B cell (primary cell): ENCODE measurements at regions not wholly inside any gene's neighbourhood (a gene's known extent, or its start where the extent isn't known, plus 50 kb on each side); places are given as distances from the start of the nearest gene placed in this dataset.

Source experiments
- ATAC-seq: fragments of 200-7000 bp; cut with Tn5 transposase; one replicate; pipeline ENCODE4 v1.10.0; 2021; ENCODE audit warnings: low read depth, mild to moderate bottlenecking, moderate number of reproducible peaks, moderate library complexity
- CTCF ChIA-PET: fragments of 350-600 bp; sonication (Branson Sonifier 250); formaldehyde crosslinking; loops from one replicate; lab custom pipeline; 2021; ENCODE audit warnings: antibody characterized with exemption, inconsistent platforms; lab: Charles Lee
- POLR2A ChIA-PET: fragments of 350-600 bp; sonication (Branson Sonifier 250); formaldehyde crosslinking; loops from one replicate; lab custom pipeline; 2021; ENCODE audit warnings: antibody characterized with exemption; lab: Charles Lee
- DNase-seq: peaks from one replicate; pipeline ENCODE4 v3.0.0; 2013
- H2AFZ ChIP-seq: 2 replicates; pipeline ENCODE4 v1.6.1; 2012; ENCODE audit warnings: mild to moderate bottlenecking, low read depth, low read length; ENCODE audit not compliant: insufficient read depth, poor library complexity, severe bottlenecking
- H3K27ac ChIP-seq, 2 donors: 1 replicate in 1 of 2; 2 replicates in 1 of 2; pipeline ENCODE4 v1.5.1; 2012 to 2013; ENCODE audit warnings: low read length in 2 of 2, mild to moderate bottlenecking in 2 of 2, moderate library complexity in 1 of 2
- H3K27me3 ChIP-seq, 4 experiments: fragments of 200-600 bp in 1 of 4; sonication (generic) in 1 of 4; replicated peaks in 1 of 4; 1 replicate in 2 of 4; 2 replicates in 2 of 4; pipeline versions ENCODE4 v1.6.1 to v1.7.0; 2013 to 2016; ENCODE audit warnings: low read length in 3 of 4, mild to moderate bottlenecking in 2 of 4, mixed read lengths in 1 of 4, moderate library complexity in 1 of 4; ENCODE audit not compliant: insufficient read depth in 4 of 4, control insufficient read depth in 3 of 4; ENCODE audit errors: control extremely low read depth in 1 of 4
- H3K36me3 ChIP-seq, 2 experiments: replicated peaks in 1 of 2; 1 replicate in 1 of 2; 2 replicates in 1 of 2; pipeline versions ENCODE4 v1.6.1 to v1.7.1; 2013; ENCODE audit warnings: low read length in 1 of 2; ENCODE audit not compliant: insufficient read depth in 2 of 2, control insufficient read depth in 1 of 2; ENCODE audit errors: control extremely low read depth in 1 of 2, extremely low read depth in 1 of 2
- H3K4me1 ChIP-seq, 2 donors: fragments of 200-600 bp in 1 of 2; sonication (generic) in 1 of 2; 1 replicate in 1 of 2; 2 replicates in 1 of 2; pipeline versions ENCODE4 v1.5.1 to v1.6.1; 2013 to 2017; ENCODE audit warnings: low read length in 2 of 2; ENCODE audit not compliant: control insufficient read depth in 2 of 2, insufficient read depth in 2 of 2
- H3K4me2 ChIP-seq: replicated peaks from 2 replicates; pipeline ENCODE3; 2012; ENCODE audit warnings: mild to moderate bottlenecking, low read depth, low read length; ENCODE audit not compliant: poor library complexity, severe bottlenecking
- H3K4me3 ChIP-seq, 5 experiments: fragments of 200-600 bp in 1 of 5; sonication (generic) in 1 of 5; 1 replicate in 3 of 5; 2 replicates in 2 of 5; pipeline versions ENCODE4 v1.5.1 to v1.7.0; 2011 to 2016; ENCODE audit warnings: low read length in 4 of 5, mild to moderate bottlenecking in 4 of 5, low read depth in 2 of 5, control low read depth in 1 of 5, moderate library complexity in 1 of 5; ENCODE audit not compliant: insufficient read depth in 1 of 5; ENCODE audit errors: control extremely low read depth in 1 of 5, extremely low read depth in 1 of 5
- H3K79me2 ChIP-seq: fragments of 200-600 bp; sonication (generic); one replicate; pipeline ENCODE4 v1.6.0; 2016; ENCODE audit warnings: low read length; ENCODE audit not compliant: control insufficient read depth, insufficient read depth
- H3K9ac ChIP-seq: fragments of 200-600 bp; sonication (generic); 2 replicates; pipeline ENCODE4 v1.6.1; 2017; ENCODE audit warnings: mild to moderate bottlenecking, low read length, moderate library complexity
- H3K9me3 ChIP-seq, 3 donors: one replicate each; pipeline versions ENCODE4 v1.6.1 to v1.7.1; 2013; ENCODE audit warnings: low read length in 2 of 3; ENCODE audit not compliant: control insufficient read depth in 2 of 3, insufficient read depth in 1 of 3; ENCODE audit errors: control extremely low read depth in 1 of 3
- H4K20me1 ChIP-seq: 2 replicates; pipeline ENCODE4 v1.6.0; 2012; ENCODE audit warnings: mild to moderate bottlenecking, low read length; ENCODE audit not compliant: insufficient read depth, control insufficient read depth, poor library complexity, severe bottlenecking
- H3K27ac Mint-ChIP-seq: one replicate; pipeline ENCODE4 v1.8.0; 2021; ENCODE audit warnings: mixed read lengths
- H3K27me3 Mint-ChIP-seq: one replicate; pipeline ENCODE4 v1.8.0; 2021; ENCODE audit warnings: mixed read lengths
- H3K4me1 Mint-ChIP-seq: one replicate; pipeline ENCODE4 v1.8.0; 2021; ENCODE audit warnings: mixed read lengths
- H3K4me3 Mint-ChIP-seq: one replicate; pipeline ENCODE4 v1.8.0; 2021; ENCODE audit warnings: mixed read lengths
- H3K9me3 Mint-ChIP-seq: one replicate; pipeline ENCODE4 v1.8.0; 2022; ENCODE audit warnings: mixed read lengths; ENCODE audit not compliant: insufficient read depth
- EZH2 ChIP-seq: IDR thresholded peaks from 2 replicates; pipeline ENCODE4 v1.6.1; 2012; ENCODE audit warnings: borderline replicate concordance, low read depth, mild to moderate bottlenecking, moderate library complexity, low read length; ENCODE audit not compliant: insufficient read depth, poor library complexity, severe bottlenecking
- WGBS: methylation state at CpG from one replicate; pipeline ENCODE4 v1.1.5; 2013; ENCODE audit warnings: missing lambda C conversion rate; ENCODE audit not compliant: insufficient coverage; 5-methylcytosine and 5-hydroxymethylcytosine counted together
- intact Hi-C: fragments of 100-400 bp; cut with micrococcal nuclease; formaldehyde crosslinking; loops from one replicate; pipeline ENCODE4 v1.10.0; 2022
- TF ChIP-seq, protein P1 (sequence below): fragments of 200-600 bp; IDR thresholded peaks from one replicate; pipeline ENCODE4 v1.8.0; 2022; ENCODE audit warnings: antibody characterized with exemption, mild to moderate bottlenecking

DNA sequence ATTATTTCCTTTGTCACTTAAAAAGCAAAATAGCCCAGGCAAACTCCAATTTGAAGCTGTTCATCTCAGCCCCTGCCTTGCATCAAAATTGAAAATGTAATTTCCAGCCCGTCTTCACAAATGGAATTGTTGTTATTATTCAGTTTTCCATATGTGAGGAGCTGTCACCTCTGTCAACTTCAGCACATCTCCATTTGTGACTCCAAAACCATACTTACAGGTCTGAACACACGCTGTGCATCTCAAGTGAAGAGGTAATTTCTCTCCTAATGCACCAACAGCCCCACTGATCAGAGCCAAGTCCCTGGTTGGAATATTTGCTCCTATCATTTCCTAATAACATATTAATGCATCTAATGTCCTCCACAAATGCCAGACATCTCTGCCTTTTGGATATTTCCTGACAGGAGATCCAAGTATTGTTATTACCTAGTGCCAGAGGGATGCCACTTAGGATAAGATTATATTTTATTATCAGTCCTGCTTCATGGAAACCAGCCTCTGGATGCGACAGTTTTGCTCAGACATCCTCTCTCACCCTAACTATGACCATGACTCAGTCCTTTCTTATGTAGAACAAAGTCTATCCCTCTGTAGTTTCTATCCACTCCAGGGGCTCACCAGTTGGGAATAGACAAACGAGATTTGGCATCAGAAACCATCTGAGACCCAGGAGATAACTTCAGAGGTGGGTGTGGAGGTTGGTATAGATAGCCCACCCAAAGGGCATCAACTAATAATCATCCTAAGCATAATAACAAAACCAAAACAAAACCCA is 379.8 kb downstream of the VPS13C start:
- ChIA-PET CTCF (no interaction called here), POLR2A (no interaction called here)
- Histone ChIP-seq H3K4me1 (no peaks in the 10 kb centered on the region), H3K4me2 (no peak overlapping the region), H3K79me2 (no peaks in the 10 kb centered on the region), H3K27me3 (no peaks in the 10 kb centered on the region), H3K27ac (no peak overlapping the region), H3K36me3 (no peaks in the 10 kb centered on the region), H3K4me3 (no peak overlapping the region), H3K9me3 (no peaks in the 10 kb centered on the region), H4K20me1 (no peaks in the 10 kb centered on the region), H2AFZ (no peak overlapping the region), H3K9ac (no peak overlapping the region)
- no peak overlapping the region for H3K4me3 Mint-ChIP-seq
- TF ChIP-seq, protein P1, sequence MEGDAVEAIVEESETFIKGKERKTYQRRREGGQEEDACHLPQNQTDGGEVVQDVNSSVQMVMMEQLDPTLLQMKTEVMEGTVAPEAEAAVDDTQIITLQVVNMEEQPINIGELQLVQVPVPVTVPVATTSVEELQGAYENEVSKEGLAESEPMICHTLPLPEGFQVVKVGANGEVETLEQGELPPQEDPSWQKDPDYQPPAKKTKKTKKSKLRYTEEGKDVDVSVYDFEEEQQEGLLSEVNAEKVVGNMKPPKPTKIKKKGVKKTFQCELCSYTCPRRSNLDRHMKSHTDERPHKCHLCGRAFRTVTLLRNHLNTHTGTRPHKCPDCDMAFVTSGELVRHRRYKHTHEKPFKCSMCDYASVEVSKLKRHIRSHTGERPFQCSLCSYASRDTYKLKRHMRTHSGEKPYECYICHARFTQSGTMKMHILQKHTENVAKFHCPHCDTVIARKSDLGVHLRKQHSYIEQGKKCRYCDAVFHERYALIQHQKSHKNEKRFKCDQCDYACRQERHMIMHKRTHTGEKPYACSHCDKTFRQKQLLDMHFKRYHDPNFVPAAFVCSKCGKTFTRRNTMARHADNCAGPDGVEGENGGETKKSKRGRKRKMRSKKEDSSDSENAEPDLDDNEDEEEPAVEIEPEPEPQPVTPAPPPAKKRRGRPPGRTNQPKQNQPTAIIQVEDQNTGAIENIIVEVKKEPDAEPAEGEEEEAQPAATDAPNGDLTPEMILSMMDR, result no peak
- no peak for TF ChIP-seq EZH2
- ATAC-seq (no peak), DNase-seq (no peak)
- no peak overlapping the region for H3K27ac Mint-ChIP-seq
- H3K27me3 Mint-ChIP-seq, result peaks cover 8% of the 10 kb centered on the region
- no peaks in the 10 kb centered on the region for H3K4me1 Mint-ChIP-seq
- H3K9me3 Mint-ChIP-seq, result peaks cover 3% of the 10 kb centered on the region
- intact Hi-C loops, result no loop called here
- no CpG with 5 or more reads among the region's 4 CpGs for WGBS

DNA sequence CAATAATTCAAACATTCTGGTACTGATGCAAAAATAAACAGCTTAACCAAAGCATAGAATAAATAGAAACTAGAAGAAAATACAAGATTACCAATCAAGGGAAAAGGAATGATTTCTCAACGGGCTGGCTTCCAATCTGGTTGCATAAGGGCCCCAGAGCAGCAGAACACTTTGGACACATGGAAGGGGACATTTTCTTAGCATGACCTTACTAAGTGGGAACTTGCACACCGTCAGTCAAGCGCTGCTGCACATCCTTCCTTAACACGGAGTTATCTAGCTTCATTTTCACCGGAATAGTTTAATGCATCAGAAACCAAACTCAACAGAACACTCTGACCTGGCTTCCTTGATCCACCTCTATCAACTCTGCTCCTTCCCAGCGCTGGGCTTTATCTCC is 388.5 kb downstream of the VPS13C start:
- no peak overlapping the region for H3K4me3 Mint-ChIP-seq
- no peaks in the 10 kb centered on the region for H3K9me3 Mint-ChIP-seq
- DNase-seq, result no peak
- H3K4me1 Mint-ChIP-seq, result no peaks in the 10 kb centered on the region
- Histone ChIP-seq H3K9ac (no peak overlapping the region), H4K20me1 (no peaks in the 10 kb centered on the region), H3K79me2 (no peaks in the 10 kb centered on the region), H3K36me3 (no peaks in the 10 kb centered on the region), H3K4me2 (no peak overlapping the region), H3K27me3 (no peaks in the 10 kb centered on the region), H3K27ac (no peak overlapping the region), H3K4me1 (no peaks in the 10 kb centered on the region), H3K9me3 (no peaks in the 10 kb centered on the region), H3K4me3 (no peak overlapping the region), H2AFZ (no peak overlapping the region)
- ATAC-seq, result no peak
- CTCF ChIA-PET, result no interaction called here
- TF ChIP-seq, protein P1, result no peak
- no peak for TF ChIP-seq EZH2
- intact Hi-C loops, result no loop called here
- WGBS, result 92% methylated on average over 6 of the region's 6 CpGs
- peaks cover 17% of the 10 kb centered on the region for H3K27me3 Mint-ChIP-seq
- no peak overlapping the region for H3K27ac Mint-ChIP-seq
- POLR2A ChIA-PET, result no interaction called here
